ENCODE measurements at regions not wholly inside any gene's neighbourhood (a gene's known extent, or its start where the extent isn't known, plus 50 kb on each side); places are given as distances from the start of the nearest gene placed in this dataset.
"Not testable (repeated sequence)": the region's sequence is repeated elsewhere in the genome, so short reads cannot be mapped to it uniquely, and the experiment has no call there.

- DNase-seq; intact Hi-C loops (cut with micrococcal nuclease); ATAC-seq: not testable (repeated sequence)
Observed at GRCh38 chr9:19873188-19873587, 84.4 kb upstream of the SLC24A2 start.

- DNase-seq = no peak
- ATAC-seq = no peak
- intact Hi-C loops (cut with micrococcal nuclease) = no loop called here
Observed at GRCh38 chr9:19870988-19871387, 82.2 kb upstream of the SLC24A2 start.

GRCh38 chr9:19840953-19841352 lies 52.1 kb upstream of the SLC24A2 start:
- ATAC-seq = no peak
- DNase-seq = no peak
- intact Hi-C loops (cut with micrococcal nuclease) = no loop called here

All from left ventricle myocardium superior (tissue), 1 donor.